ENCODE measurements at regions not wholly inside any gene's neighbourhood (a gene's known extent, or its start where the extent isn't known, plus 50 kb on each side); places are given as distances from the start of the nearest gene placed in this dataset.

DNA sequence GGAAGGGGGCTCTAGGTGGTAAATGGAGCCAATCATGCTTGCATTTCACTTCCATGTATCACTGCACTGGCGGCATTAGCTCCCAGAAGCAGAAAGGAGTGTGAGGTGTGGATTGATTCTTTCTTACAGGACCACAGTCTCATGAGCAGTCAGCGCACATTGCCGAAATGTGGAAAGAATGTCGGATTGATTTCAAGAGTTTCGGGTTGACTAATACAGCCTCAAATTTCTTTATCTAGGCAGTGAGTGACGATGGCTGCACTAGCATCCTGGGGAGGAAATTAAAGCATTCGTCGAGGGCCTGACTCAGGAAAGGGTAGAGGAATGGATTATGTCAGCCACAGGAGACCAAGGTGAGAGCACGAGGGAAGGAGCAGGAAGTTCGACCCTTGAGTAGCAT, 222.8 kb upstream of the CDYL start:
- DNase-seq, result no peak

DNA sequence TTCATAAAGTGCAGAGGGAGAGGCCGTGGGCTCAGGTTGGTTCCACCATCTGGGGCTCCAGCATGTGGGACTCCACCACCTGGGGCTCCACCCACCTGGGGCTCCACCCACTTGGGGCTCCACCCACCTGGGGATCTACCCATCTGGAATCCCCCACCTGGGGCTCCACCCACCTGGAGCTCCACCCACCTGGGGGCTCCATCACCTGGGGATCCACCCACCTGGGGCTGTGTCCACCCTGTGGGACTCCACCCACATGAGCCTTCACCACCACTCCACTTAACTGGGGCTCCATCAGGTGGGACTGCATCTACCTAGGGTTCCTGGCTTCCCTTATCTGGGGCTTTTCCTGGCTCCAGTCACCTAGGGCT, 226.0 kb upstream of the CDYL start:
- DNase-seq, result no peak

DNA sequence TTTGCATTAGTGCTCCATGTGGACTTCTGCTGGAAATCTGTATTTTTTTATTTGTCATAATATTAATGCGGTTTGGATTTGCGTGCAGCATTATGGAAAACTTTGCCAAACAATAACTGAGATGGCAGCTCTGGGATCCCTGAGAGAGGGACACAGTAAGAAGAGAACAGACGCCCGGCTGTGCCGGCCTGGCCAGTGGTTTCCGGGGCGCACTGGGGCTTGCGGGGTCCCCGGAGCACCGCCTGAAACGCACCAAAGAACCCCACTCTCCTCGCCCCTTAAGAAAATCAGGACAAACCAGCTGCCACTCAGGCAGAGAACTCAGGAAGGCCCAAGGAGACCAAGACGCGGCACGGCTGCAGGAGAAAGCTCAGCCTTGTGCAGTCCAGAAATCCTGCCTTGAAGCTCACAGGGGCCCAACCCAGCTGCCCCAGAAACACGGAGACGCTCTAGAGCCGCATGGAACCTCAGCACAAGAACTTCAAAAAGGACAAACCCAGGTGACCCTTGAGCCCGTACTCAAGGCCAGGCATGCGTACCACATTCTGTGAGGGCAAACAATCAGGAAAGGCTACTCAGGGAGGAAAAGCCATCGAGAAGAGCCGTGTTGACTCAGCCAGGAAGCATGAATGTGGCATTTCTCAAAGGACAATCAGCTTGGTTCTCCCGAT, 226.5 kb upstream of the CDYL start:
- no peak for DNase-seq

DNA sequence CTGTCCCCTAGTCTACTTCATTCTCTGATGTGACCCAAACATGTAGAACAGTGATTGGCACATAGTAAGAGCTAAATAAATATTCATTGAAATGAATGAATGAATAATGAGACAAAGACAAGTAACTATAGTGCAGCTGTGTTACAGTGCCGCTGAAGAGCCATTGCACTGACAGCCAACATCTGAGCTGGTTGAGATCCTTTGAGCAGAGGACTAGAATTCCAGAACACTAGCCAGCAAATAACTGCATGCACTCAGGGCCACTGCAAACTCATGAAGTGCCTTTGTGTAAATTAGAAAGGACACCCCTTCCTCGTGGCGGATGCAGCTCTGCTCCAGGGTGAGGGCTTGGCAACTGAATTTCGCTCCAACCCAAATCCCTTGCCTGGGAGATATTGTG, 230.3 kb upstream of the CDYL start:
- no peak for DNase-seq

DNA sequence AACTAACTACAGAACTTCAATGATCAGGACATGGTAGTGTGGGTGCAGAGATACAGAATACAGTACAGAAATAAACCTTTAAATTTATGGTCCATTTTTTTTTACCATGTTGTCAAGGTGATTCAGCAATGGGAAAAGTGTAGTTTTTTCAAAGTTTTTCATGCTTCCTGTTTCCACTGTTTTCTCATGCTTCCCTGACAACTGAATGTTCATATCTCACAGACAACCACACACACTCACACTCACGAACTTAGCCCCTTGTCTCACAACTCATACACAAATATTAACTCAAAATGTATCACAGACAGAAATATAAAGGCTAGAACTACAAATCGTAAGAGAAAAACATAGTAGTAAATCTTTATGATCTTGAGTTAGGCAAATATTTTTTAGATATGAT, 232.6 kb upstream of the CDYL start:
- DNase-seq, result no peak

DNA sequence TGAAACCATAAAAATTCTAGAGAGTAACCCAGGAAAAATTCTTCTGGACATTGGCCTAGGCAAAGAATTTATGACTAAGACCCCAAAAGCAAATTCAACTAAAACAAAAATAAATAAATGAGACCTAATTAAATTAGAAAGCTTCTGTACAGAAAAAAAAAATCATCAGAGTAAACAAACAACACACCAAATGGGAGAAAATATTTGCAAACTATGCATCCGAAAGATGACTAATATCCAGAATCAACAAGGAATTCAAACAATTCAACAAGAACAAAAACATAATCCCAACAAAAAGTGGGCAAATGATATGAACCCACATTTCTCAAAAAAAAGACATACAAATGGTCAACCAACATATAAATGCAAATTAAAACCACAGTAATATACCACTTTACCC, 242.6 kb upstream of the CDYL start:
- no peak for DNase-seq

DNA sequence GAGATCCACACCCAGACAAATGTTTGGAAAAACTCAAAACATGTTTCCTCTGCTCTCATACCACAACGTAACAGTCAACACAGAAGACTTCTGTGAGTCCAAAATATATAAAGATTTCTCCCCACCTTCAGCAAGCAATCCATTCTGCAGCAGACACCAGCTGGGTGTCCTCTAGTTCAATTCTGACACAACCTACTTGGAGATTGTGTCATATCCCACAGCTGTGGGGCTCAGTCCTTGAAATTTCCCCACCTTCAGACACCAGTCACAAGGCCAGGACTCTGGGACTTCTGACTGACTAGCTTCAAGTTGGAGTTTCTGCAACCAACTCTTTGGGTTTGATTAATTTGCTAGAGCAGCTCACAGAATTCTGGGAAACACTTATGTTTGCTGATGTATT, 244.8 kb upstream of the CDYL start:
- no peak for DNase-seq

DNA sequence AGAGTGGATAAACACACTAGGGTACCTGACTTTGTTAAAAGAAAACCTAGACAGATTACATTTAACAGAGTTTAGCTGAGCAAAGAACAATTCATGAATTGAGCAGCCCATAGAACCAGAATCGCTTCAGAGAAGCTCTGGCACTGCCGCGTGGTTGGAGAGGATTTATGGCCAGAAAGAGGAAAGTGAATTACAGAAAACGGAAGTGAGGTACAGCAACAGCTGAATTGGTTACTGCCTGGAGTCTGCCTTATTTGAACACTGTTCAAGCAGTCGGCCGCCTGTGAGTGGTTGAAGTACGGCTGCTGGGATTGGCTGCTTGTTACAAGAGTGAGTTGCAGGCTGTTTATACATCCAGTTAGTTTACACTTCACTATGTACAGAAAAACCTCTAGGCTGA, 253.8 kb upstream of the CDYL start:
- no peak for DNase-seq

DNA sequence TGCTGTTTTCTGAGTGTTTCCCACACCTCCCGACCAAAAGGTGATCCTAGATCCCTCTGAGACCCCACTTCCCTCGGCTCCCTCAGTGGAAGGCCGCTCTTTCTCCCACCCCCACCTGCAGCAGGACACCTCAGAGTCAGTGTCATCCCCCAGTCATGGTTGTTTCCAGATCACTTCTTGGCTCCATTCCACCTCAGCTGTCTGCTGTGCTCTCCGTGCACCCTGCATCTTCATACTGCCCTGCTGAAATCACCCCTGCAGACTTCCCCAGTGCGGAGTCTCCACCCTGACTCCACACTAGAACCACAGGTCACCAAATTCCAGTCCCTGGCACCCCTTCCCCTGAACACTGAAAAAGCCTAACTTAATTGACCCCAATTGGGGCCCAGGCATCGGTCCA, 255.1 kb upstream of the CDYL start:
- DNase-seq, result no peak

DNA sequence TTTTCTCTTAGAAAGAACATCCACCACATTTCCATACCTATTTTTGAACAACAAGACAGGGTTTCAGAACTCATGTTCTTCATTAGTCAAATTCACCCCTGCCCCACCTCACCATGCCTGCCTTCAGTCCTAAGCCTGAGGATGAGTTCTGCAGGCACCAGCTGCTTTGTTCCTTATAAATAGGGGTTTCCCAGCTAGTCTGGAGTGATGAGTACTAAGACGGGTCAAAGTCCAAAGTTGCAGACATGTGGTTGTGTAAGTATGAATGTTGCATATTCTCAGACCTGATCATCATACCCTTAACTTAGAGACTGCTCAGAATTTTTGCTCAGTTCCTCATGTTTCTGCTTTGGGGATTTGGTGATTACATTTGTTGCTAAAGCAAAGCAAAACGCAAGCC, 257.7 kb upstream of the CDYL start:
- no peak for DNase-seq

DNA sequence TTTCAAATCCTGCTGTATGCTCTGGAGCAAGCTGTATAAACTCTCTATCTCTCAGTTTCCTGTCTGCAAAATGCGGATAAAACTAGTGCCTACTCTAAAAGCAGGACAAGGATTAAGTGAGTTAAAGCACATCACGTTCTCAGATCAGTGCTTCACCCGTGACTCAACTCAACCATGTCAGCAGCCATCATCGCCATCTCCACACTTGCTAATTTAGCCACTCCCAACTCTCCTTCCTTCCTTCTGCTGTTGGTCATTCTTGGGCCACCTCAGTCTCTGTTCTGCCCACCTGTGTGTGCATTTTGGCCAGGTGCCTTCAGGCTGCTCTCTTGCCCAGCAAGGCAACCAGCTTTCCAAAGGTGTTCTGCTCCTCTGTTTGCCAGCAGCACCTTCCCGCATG, 260.0 kb upstream of the CDYL start:
- DNase-seq, result no peak

DNA sequence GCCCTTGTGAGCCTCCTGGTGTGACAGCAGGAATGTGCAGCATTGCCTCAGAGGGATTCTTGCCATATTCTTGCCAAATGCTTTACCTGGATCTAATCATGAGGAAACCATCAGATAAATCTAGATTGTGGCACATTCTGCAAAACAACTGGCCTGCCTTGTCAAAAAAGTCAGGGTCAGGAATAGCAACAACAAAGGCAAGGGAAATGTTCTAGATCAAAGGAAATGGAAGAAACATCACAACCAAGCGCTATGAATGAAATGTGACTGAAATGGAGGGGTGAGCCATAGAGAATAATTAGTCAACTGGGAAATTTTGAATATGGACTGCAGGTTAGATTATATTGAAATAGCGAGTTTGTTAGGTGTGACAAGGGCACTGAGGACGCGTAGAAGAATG, 262.6 kb upstream of the CDYL start:
- no peak for DNase-seq

DNA sequence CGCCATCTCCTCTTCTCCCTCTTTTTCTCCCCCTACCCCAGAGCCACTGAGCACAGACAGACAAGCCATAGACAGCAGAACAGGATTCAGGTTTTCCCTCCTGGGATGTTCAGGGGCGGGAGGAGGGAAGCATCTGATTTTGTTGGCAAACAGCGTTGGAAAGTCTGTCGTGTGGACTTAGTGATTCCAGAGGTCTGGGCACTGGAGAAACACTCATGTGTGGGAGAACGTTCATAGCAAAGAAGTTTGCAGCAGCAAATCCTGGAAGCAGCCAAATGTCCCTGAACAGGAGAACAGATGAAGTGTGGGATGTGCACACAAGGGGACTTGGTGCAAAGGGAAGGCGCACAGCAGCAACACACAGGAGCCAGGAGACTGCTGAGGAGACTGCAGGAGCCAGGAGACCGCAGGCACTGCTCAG, 264.1 kb upstream of the CDYL start:
- no peak for DNase-seq

DNA sequence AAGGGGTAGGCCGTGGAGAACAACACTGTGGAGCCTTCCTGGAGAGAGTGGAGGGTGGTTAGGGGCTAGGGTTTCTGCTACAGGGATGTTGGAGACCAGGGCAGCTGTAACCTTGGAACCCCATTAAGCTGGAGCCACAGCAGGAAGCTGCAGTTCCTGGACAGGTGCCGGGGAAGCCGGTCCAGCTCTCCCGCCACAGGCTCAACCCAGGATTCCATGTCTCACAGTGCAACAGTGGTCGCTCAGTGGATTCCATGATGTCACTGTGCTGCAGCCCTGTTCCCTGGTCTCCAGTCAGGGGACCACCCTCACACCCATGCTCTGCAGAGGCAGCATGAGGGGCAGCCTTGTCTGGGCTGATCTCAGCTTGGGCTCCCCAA, 264.6 kb upstream of the CDYL start:
- DNase-seq, result no peak

DNA sequence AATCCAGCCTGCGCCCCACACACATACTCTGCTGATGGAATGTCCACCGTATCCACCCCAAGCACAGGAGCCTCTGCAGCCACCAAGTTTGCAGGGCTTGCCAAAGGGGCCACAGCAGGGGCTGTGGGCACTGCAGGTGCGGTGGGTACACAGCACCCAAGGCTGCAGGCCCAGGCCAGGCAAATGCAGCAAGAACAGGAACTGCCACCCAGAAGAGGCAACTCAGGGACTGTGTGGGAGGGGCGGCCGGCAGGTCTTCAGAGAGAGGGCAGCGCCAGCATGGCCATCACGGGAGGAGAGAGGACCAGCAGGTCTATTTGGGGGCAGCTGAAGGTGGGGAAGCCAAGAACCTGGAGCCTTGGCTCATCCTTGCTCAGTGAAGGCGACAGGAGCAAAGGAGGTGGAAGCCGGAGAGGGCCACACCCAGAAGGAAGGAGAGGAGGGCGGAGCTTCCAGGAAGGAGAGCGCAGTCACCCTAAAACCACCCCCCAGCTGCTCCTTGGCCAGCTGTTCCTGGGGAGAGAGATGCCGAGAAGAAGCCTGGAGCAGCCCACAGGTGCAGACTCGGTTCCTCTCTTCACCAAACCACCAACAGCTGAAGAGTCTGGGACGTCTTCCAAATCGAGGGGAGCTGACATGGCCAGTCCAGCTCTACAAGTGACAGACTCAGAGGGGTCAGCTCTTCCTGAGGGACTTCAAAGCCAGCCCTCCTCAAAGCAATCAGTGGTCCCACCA, 265.1 kb upstream of the CDYL start:
- DNase-seq, result no peak

DNA sequence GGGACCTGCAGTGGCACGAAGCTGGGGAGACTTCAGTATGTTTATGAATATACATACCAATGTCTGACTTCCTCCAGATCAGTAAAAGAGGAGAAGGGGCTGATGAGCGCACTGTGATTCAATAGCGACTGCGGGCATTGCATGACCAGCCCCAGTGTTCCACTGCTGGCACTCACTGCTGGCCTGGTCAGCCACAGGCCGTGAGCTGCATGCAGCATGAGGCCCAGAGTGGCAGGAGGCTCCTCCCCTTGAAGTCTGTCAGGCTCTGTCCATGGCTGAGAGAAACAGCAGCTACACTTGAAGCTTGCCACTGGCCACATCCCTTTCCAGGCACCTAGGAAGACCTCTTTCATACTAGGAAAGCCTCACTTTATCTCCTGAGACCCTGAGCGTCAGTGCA, 265.9 kb upstream of the CDYL start:
- DNase-seq, result no peak

DNA sequence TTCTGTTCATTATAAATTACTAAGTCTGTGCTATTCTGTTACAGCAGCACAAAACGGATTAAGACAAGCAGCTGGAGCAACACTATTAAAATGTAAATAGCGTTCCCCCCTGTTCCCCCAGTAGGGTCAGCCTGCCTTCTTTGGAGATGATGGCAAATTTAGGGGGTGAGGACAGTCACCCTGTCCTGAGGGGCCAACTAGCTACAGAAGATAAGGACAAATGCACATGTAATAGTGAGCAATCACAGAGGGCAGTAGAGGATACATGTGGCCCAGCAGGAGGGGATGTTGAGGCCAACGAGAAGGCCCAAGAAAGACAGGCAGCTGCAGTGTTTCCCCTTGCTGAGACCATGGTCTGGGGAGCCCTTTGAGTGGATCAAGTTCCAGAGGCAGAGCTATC, 266.7 kb upstream of the CDYL start:
- no peak for DNase-seq

DNA sequence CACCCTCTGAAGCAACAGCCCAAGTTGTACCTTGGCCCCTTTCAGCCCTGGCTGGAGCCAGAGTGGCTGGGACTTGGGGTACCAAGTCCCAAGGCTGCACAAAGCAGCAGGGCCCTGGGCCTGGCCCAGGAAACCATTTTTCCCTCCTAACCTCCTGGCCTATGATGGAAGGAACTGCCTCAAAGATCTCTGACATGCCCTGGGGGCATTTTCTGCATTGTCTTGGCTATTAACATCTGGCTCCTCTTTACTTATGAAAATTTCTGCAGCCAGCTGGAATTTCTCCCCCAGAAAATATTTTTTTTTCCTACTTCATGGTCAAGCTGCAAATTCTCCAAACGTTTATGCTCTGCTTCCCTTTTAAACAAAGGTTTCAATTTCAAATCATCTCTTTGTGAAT, 269.4 kb upstream of the CDYL start:
- DNase-seq, result no peak

DNA sequence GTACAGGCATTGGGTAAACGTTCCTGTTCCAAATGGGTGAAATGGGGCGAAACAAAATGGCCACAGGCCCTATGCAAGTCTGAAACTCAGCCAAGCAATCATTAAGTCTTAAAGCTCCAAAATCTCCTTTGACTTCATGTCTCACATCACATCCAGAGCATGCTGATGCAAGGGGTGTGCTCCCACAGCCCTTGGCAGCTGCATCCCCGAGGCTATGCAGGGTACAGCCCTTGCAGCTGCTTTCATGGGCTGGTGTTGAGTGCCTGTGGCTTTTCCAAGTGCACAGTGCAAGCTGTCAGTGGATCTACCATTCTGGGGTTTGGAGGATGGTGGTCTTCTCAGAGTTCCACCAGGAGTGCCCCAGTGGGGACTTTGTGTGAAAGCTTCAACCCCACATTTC, 270.0 kb upstream of the CDYL start:
- DNase-seq, result no peak

DNA sequence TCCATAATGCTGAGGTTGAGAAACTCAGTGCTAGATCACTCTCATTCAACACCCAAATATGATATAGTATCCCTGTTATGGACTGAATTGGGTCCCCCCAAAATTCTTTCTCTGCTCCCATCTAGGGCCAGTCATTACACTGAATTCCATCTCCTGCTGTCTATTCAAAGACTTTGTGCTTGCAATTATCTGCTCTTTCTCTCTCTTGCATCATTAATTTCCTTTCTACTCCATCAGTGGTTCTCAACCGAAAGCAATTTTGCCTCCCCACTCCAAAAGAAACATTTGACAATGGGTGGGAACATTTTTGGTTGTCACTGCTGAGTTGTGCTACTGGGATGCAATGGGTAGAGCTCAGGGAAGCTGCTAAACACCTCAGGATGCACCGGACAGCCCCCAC, 271.5 kb upstream of the CDYL start:
- no peak for DNase-seq

DNA sequence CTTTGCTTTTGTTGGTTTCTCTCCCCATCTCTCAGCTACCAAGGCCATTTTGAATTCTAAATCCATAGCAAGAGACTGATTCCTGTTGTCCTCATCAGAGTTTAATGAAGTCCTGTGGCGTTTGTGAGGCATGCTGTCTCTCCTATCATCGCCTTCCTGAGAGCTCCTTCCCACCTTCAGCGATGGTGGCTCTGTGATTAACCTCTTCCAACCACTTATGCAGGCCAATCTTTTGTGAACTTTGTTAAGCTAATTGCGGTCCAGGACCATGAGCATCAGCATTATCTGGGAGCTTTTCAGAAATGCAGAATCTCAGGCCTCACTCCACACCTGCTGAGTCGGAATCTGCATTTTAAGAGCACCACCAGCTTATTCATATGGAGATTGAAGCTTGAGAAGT, 272.5 kb upstream of the CDYL start:
- no peak for DNase-seq

DNA sequence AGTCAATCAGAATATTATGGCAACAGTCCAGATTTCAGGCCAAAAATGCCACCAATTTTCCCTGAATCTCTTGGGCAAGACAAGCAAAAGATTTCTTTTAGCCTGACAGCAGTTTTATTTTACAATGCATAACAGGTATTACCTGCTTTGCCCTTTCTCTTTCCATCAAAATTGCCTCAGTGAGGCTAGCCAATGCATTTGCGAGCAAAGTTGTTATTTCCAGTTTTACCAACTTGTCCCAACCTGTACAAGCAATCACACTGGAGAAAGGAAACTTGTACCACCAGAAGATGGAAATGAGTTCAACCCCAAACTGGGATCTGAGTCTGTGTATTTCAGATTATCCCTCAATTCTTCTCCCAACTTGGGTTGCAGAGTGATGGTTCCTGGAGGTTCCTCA, 279.9 kb upstream of the CDYL start:
- no peak for DNase-seq

DNA sequence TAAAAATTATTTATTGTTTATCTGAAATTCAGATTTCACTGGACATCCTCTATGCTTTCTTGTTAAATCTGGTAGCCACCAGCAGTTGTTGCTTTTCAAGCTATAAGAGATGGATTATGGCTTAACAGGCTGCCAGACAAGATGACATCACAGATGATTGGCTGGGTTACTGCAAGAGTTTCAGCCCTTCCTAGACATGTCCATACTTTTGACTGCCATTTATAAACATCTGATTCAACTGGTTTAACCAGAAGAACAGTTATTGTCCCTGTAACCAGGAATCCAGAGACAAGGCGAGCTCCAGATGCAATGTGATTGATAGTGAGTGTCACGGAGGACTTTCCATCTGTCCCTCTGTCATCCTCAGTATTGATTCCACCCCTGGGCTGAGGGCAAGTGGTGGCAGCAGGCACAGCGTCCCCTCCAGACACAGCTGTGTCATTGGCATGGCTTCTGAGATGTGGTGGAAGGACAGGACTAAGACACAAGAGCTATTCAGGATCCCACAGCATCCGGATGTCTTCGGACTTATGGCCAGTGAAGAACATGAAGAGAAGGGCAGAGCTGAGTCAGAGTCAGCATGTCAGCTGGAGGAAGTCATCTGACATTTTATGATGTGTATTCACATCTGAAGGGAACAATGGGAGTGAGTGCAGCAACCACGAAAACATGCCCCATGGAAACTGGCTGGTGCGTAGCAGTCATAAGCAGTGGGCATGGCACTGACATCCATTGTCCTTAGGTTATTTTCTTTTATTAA, 284.5 kb upstream of the CDYL start:
- DNase-seq, result no peak

DNA sequence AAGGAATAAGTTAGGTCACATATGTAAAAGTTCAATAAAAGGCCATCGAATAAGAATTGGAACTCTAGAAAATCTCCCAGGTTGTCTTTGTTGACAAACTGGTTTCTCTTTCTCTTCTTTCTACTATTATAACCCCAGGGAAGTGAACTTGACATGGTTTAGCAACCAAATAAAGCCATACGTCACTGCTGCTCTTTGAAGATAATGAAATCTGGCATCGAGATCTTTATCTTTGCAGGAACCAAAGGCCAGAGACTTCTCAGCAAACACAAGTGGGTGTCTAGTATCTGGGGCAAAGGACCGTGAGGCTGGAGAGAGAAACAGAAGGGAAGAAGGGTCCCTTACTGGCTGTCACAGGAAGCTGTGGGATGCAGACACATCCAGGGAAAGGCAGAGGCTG, 286.7 kb upstream of the CDYL start:
- DNase-seq, result no peak

DNA sequence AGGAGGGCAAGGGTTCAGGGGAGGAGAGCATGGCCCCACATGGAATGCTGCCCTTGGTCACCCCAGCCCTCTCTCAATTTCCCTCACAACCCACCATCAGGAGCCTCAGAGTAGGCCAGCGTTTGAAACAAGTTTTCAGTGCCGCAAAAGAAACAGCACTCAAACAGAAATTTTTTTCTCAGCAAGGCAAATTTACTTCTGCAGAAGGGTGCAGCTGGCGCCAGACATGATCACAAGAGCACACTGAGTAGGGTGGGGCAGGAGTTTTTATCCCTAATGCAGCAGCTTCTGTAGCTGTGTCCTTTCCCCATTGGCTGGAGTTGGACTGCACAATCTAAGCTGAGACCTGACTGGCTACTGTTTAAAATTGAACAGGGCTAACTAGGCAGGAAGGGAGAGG, 287.8 kb upstream of the CDYL start:
- no peak for DNase-seq

Data from activated effector memory CD4-positive, alpha-beta T cell treated with Interleukin-2 at 50 U/mL for 16 hours (primary cell).